Large intestine (tissue), 3 donors: ENCODE measurements at regions not wholly inside any gene's neighbourhood (a gene's known extent, or its start where the extent isn't known, plus 50 kb on each side); places are given as distances from the start of the nearest gene placed in this dataset.
"Not testable (repeated sequence)": the region's sequence is repeated elsewhere in the genome, so short reads cannot be mapped to it uniquely, and the experiment has no call there.

Experiments
- DNase-seq, 2 donors: peaks; one replicate each; pipeline versions ENCODE4 v3.0.0 to v3.0.0-alpha.2; 2013
- H3K27ac ChIP-seq: one replicate; pipeline ENCODE4 v1.5.1; 2013; ENCODE audit warnings: low read length
- H3K27me3 ChIP-seq: 2 replicates; pipeline ENCODE4 v1.6.1; 2013; ENCODE audit warnings: low read length; ENCODE audit not compliant: control insufficient read depth, insufficient read depth
- H3K36me3 ChIP-seq: 2 replicates; pipeline ENCODE4 v1.6.1; 2013; ENCODE audit warnings: low read length; ENCODE audit not compliant: control insufficient read depth, insufficient read depth
- H3K4me1 ChIP-seq: one replicate; pipeline ENCODE4 v1.6.1; 2013; ENCODE audit warnings: low read length; ENCODE audit not compliant: control insufficient read depth, insufficient read depth
- H3K4me3 ChIP-seq: one replicate; pipeline ENCODE4 v1.5.1; 2013; ENCODE audit warnings: low read length
- H3K9me3 ChIP-seq: one replicate; pipeline ENCODE4 v1.6.1; 2013; ENCODE audit warnings: mild to moderate bottlenecking, low read depth, low read length, moderate library complexity; ENCODE audit not compliant: control insufficient read depth
- WGBS: methylation state at CpG from one replicate; pipeline ENCODE4 v1.1.5; 2013; ENCODE audit warnings: low lambda C conversion rate; ENCODE audit not compliant: insufficient coverage; 5-methylcytosine and 5-hydroxymethylcytosine counted together

- H3K4me3 ChIP-seq = no peak overlapping the region
- no peaks in the 10 kb centered on the region for H3K4me1 ChIP-seq
- H3K9me3 ChIP-seq = no peaks in the 10 kb centered on the region
- no peaks in the 10 kb centered on the region for H3K27me3 ChIP-seq
- H3K27ac ChIP-seq = no peak overlapping the region
- H3K36me3 ChIP-seq = no peaks in the 10 kb centered on the region
- no peak for DNase-seq
Observed at GRCh38 chr1:98575955-98576354, 85.6 kb upstream of the SNX7 start.

- no peak overlapping the region for H3K27ac ChIP-seq
- H3K36me3 ChIP-seq = no peaks in the 10 kb centered on the region
- no peaks in the 10 kb centered on the region for H3K4me1 ChIP-seq
- H3K4me3 ChIP-seq = no peak overlapping the region
- DNase-seq = no peak
- WGBS = no CpG with 5 or more reads among the region's 3 CpGs
- H3K9me3 ChIP-seq = peaks cover 2% of the 10 kb centered on the region
- H3K27me3 ChIP-seq = no peaks in the 10 kb centered on the region
Observed at GRCh38 chr1:98565951-98566350, 95.6 kb upstream of the SNX7 start.

- 100% methylated on average over 1 of the region's 2 CpGs for WGBS
- no peak for DNase-seq
Observed at GRCh38 chr1:98559291-98559690, 102.2 kb upstream of the SNX7 start.

GRCh38 chr1:98557895-98558294, 103.6 kb upstream of the SNX7 start:
- WGBS = no CpG with 5 or more reads among the region's 2 CpGs

More at GRCh38 chr1:98559291-98559690, 102.2 kb upstream of the SNX7 start:
- no peak overlapping the region for H3K4me3 ChIP-seq
- no peak overlapping the region for H3K27ac ChIP-seq
- no peaks in the 10 kb centered on the region for H3K27me3 ChIP-seq
- no peaks in the 10 kb centered on the region for H3K36me3 ChIP-seq
- no peaks in the 10 kb centered on the region for H3K4me1 ChIP-seq
- peaks cover 2% of the 10 kb centered on the region for H3K9me3 ChIP-seq

GRCh38 chr1:98556521-98557158, 104.9 kb upstream of the SNX7 start:
- no peak overlapping the region for H3K4me3 ChIP-seq
- H3K9me3 ChIP-seq = no peaks in the 10 kb centered on the region
- H3K4me1 ChIP-seq = no peaks in the 10 kb centered on the region
- peak in 1 of 2 donors; percentile 5 for DNase-seq
- no peaks in the 10 kb centered on the region for H3K36me3 ChIP-seq
- no peaks in the 10 kb centered on the region for H3K27me3 ChIP-seq
- no peak overlapping the region for H3K27ac ChIP-seq
- 75% methylated on average over 2 of the region's 2 CpGs for WGBS

More at GRCh38 chr1:98557895-98558294, 103.6 kb upstream of the SNX7 start:
- no peak overlapping the region for H3K4me3 ChIP-seq
- H3K27ac ChIP-seq = no peak overlapping the region
- H3K27me3 ChIP-seq = no peaks in the 10 kb centered on the region
- DNase-seq = no peak
- peaks cover under 1% of the 10 kb centered on the region for H3K9me3 ChIP-seq
- no peaks in the 10 kb centered on the region for H3K36me3 ChIP-seq
- no peaks in the 10 kb centered on the region for H3K4me1 ChIP-seq

GRCh38 chr1:98555814-98556213, 105.7 kb upstream of the SNX7 start:
- Histone ChIP-seq H3K27ac (no peak overlapping the region), H3K4me1 (no peaks in the 10 kb centered on the region), H3K36me3 (no peaks in the 10 kb centered on the region), H3K9me3 (no peaks in the 10 kb centered on the region), H3K27me3 (no peaks in the 10 kb centered on the region), H3K4me3 (no peak overlapping the region)
- 90% methylated on average over 1 of the region's 1 CpG for WGBS
- DNase-seq = no peak

- not testable (repeated sequence) for H3K27me3 ChIP-seq, H3K36me3 ChIP-seq, H3K9me3 ChIP-seq, H3K4me1 ChIP-seq, DNase-seq, H3K27ac ChIP-seq, H3K4me3 ChIP-seq
- no CpG with 5 or more reads among the region's 5 CpGs for WGBS
Observed at GRCh38 chr1:98552576-98553074, 108.9 kb upstream of the SNX7 start.

GRCh38 chr1:98550076-98550475, 111.4 kb upstream of the SNX7 start:
- peak; percentile 70 to 76 for DNase-seq
- no peaks in the 10 kb centered on the region for H3K27me3 ChIP-seq

GRCh38 chr1:98546319-98546718, 115.2 kb upstream of the SNX7 start:
- no peak for DNase-seq
- no peak overlapping the region for H3K4me3 ChIP-seq
- H3K36me3 ChIP-seq = no peaks in the 10 kb centered on the region

More at GRCh38 chr1:98550076-98550475, 111.4 kb upstream of the SNX7 start:
- H3K27ac ChIP-seq = peak overlapping the region; percentile 75
- no peaks in the 10 kb centered on the region for H3K9me3 ChIP-seq
- WGBS = no CpG with 5 or more reads among the region's 1 CpG
- H3K36me3 ChIP-seq = no peaks in the 10 kb centered on the region
- no peak overlapping the region for H3K4me3 ChIP-seq
- H3K4me1 ChIP-seq = no peaks in the 10 kb centered on the region

GRCh38 chr1:98538106-98538505, 123.4 kb upstream of the SNX7 start:
- no peaks in the 10 kb centered on the region for H3K36me3 ChIP-seq
- 85% methylated on average over 2 of the region's 3 CpGs for WGBS
- no peaks in the 10 kb centered on the region for H3K4me1 ChIP-seq
- H3K27me3 ChIP-seq = no peaks in the 10 kb centered on the region
- H3K4me3 ChIP-seq = no peak overlapping the region
- no peak for DNase-seq
- H3K9me3 ChIP-seq = no peaks in the 10 kb centered on the region
- no peak overlapping the region for H3K27ac ChIP-seq

More at GRCh38 chr1:98546319-98546718, 115.2 kb upstream of the SNX7 start:
- Histone ChIP-seq H3K27ac (no peak overlapping the region), H3K27me3 (no peaks in the 10 kb centered on the region), H3K9me3 (no peaks in the 10 kb centered on the region), H3K4me1 (no peaks in the 10 kb centered on the region)

- no peaks in the 10 kb centered on the region for H3K27me3 ChIP-seq
- H3K27ac ChIP-seq = no peak overlapping the region
- no peak overlapping the region for H3K4me3 ChIP-seq
- no peak for DNase-seq
- H3K9me3 ChIP-seq = no peaks in the 10 kb centered on the region
- H3K36me3 ChIP-seq = no peaks in the 10 kb centered on the region
- WGBS = 79% methylated on average over 3 of the region's 4 CpGs
- H3K4me1 ChIP-seq = no peaks in the 10 kb centered on the region
Observed at GRCh38 chr1:98523256-98523655, 138.3 kb upstream of the SNX7 start.
